Stimulated activated CD4-positive, alpha-beta T cell treated with anti-CD3 and anti-CD28 coated beads, Interleukin-12 subunit alpha, Interleukin-12 subunit beta, amount 100 ng/mL, for 24 hours (primary cell): ENCODE measurements at regions not wholly inside any gene's neighbourhood (a gene's known extent, or its start where the extent isn't known, plus 50 kb on each side); places are given as distances from the start of the nearest gene placed in this dataset.

Experiments used
- DNase-seq, 2 experiments: peaks; one replicate each; pipeline ENCODE4 v3.0.0-alpha.2; 2020; ENCODE audit warnings: low read depth in 2 of 2

DNA sequence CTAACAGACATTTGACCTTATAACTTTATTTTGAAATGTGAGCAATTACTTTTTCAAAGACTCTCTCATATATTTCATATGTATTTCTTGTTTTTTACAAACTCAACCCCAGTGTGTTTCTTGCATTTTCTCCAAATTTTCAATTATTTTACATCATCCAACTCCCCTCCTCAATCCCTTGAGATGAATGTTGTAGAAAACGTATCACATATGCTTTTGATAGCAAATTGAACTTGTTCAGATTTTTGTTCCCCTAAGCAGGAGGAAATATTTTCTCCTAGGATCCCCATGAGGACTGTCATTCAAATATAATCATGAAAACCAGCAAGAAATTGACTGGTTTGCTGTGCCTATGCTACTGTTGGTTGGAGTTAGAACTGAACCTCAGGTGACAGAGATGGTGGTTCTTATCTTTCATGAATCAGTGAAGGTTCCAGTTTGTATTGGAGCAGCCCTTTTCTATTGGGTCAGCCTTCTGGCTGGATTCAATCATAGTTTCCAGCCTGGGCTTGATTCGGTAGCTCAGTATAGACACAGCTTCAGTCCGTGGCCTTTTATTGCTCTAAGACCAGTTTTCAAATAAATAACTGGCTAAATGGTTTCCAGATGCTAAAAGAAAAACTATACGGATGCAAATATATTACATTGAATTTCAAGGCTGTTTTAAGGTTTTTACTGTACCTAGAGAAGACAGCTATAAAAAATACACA is 591.0 kb downstream of the EPHA4 start:
- DNase-seq, result no peak

DNA sequence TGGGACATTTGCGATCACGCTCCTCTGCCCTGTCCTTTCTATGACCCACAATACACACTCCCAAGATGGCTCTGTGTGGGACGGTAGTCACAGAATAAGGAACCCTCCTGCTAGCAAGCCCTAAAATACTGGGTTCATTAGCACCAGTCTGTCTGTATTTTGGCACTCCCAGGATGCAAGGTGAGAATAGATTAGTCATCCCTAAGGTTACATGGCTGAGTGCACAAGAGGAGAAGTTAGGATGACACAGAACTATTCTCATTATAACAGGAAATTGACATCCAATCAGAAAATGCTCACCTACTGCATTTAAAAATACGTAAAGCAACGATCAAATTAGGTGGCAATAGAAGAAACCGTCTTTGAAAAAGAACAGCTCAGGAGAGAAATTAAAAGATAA is 590.2 kb downstream of the EPHA4 start:
- DNase-seq, result no peak

DNA sequence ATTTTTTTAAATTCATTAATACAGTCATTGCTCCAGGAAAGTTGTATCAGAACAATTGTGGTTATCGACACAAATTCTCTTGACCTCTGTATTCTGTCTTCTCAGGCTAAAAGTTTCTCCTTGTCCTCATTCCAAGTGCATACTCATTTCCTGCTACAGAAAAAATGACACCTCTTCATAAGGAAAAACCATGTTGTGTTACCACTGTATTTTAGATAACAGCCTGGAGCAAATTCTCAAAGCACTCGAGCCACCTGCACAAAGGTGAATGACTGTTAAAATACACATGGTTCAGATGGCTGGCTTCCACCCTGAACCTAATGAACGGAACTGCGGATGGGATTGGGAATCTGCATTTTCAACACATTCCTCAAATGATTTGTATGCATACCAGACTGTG is 586.5 kb downstream of the EPHA4 start:
- DNase-seq, result no peak

DNA sequence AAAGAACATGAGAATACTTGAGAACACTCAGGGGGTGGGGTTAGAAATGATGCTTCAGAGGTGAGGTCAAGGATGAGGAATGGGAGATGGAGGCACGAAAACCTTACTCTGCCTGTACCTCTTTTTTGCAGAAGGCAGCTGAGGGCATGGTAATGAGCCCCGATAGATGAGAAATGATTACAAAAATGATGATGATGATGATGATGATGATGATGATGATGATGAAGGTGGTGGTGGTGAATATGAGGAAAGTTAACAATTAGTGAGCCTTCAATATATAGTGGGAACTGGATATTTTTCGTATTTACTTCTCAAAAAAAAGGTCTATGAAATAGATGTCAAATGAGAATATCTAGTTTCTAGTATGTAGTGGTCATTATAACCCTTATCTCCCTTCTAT is 584.3 kb downstream of the EPHA4 start:
- no peak for DNase-seq

GRCh38 chr2:220991972-220992371 is 580.1 kb downstream of the EPHA4 start:
- DNase-seq, result no peak

GRCh38 chr2:220994846-220995245 is 577.3 kb downstream of the EPHA4 start:
- DNase-seq, result no peak

- no peak for DNase-seq
Measured at GRCh38 chr2:220995581-220995980, 576.5 kb downstream of the EPHA4 start.

GRCh38 chr2:220998156-220998555 is 573.9 kb downstream of the EPHA4 start:
- no peak for DNase-seq

DNA sequence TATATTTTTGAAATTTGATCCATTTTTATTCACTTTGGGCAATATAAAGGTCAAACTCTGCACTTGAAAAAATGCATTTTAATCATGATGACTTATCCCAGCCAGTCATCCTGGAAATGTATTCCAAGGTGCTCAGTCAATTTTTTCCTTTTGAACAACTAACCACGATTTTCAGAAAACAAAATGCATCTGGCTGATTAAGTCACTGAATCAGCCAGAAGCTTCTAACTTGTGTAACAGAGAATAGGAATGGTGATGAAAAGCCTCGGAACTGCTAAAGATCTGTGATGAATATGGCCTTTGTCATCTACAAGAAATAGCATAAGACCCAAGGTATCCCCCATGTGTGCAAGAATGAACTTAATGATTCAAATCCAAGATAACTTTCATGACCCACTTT is 572.7 kb downstream of the EPHA4 start:
- DNase-seq, result no peak

DNA sequence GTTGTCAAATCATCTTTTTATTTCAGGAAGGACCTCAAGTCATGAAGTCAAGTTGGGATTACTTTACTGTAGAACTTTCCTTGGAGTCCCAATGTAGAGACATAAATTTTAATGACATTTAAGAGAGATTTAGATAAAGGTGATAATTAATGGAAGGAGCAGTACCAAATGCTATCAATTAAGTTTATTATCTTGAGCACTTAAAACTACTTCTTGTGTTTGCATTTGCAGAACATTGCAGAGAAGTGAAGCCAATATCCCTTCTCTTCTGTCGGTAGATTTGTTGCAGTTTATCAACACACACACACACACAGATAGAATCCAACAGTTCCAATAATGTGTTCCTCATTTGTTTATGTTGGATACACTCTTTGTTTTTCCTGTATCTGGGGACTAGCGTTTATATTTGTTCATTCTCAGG is 570.7 kb downstream of the EPHA4 start:
- DNase-seq, result no peak

DNA sequence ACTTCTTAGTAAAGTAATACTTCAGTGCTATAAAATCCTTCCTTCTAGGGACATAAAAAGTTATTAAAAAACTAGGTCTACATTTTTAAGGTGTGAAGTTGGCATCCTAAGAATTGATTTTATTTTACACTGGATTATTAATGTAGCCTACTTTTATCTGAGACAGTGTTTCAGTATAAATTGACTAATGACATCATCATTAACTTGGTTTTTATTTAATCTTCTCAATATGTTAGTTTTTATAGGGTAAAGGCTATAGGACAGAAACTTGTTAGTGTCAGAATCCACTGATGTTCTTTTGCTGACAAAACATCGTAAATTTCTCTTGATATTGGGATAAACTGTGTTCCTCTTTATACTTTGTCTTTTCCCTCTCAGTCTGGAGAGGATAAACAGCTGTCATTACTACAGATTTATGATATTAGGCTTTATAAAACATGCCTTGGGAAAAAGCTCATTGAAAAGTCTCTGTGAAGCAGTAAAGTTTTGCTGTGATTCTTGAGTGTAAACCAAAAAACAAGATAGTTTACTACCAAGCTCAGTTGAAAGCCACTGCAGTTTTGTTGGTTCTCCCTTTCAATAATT is 569.9 kb downstream of the EPHA4 start:
- no peak for DNase-seq

DNA sequence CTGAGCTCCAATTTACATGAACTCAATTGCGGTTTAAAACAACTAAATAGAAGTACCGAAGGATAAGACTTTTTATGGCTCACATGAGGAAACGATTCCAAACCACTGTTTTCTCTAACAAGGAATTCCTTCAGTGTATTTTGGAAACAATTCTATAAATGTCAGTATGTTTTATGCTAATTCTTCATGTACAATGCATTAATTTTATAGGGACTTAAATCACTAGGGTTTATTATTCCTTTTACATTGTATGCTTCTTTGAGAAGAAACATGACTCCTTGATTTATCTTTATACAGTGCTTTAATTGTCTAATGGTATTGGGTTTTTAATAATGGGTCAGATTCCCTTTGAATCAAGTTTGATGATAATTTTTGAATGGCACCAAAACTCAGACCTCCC is 566.8 kb downstream of the EPHA4 start:
- no peak for DNase-seq

- DNase-seq, result no peak
Measured at GRCh38 chr2:221006084-221006483, 566.0 kb downstream of the EPHA4 start.

GRCh38 chr2:221016551-221016950 is 555.6 kb downstream of the EPHA4 start:
- no peak for DNase-seq

- DNase-seq, result no peak
Measured at GRCh38 chr2:221018262-221018661, 553.8 kb downstream of the EPHA4 start.

DNA sequence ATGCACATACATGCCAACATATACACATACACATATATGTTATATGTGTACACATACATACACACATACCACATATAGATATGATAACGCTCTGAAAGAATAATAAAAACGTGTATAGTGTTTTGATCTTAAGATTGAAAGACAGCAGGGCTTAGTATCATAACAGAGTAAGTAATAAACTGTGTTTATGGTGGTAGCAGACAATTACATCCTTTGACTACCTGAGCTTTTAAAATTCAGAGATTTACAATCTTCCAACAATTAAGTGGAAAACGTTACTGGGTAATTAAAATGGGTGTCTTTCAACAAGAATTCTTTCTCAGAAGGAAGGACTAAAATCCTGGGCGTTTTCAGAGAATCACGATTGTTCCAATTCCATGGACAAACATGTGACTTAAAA is 552.4 kb downstream of the EPHA4 start:
- no peak for DNase-seq

DNA sequence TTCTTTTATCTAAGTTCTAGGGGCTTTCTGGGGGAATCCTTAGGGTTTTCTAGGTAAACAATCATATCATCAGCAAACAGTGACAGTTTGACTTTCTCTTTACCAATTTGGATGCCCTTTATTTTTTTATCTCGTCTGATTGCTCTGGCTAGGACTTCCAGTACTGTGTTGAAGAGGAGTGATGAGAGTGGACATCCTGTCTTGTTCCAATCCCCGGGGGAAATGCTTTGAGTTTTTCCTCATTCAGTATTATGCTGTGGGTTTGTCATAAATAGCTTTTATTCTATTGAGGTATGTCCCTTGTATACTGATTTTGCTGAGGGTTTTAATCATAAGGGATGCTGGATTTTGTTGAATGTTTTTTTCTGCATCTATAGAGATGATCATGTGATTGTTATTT is 549.5 kb downstream of the EPHA4 start:
- no peak for DNase-seq

- no peak for DNase-seq
Measured at GRCh38 chr2:221025398-221025797, 546.7 kb downstream of the EPHA4 start.

- no peak for DNase-seq
Measured at GRCh38 chr2:221034026-221034701, 537.9 kb downstream of the EPHA4 start.

DNA sequence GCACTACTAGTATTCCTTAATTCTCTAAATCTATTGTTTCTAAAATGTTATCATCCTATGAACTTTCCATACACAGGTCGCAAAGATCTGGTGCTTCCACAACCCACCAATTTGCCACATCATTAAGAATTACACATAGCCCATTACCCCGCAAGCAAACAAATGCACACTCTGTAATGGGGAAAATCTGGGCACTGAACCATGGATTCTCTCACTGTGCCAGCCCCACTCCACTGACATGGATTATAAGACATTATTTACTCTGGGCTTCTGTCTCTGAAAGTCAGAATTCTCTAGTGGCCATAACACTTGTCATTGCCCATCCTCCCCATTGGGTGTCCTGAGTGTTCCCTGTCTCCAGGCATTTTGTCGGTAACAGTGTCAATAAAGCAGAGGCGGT is 537.1 kb downstream of the EPHA4 start:
- DNase-seq, result no peak

DNA sequence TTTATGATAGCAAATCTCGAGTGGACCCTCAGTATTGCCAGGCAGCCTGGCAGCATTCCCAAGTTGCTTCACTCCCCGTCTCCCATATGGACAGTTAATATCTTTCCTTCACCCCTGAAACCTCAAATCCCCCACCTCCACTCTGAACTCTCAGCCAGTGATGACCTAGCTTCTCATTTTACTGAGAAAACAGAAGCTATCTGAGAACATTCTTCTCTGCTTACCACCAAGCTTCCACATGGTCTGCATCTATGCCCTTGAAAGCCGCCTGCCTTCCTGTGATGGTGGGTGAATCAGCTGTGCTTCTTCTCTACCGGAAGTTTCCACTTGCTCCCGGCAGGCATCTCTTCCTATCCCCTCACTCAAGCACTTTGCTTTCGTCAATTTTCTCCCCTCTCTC is 529.2 kb downstream of the EPHA4 start:
- DNase-seq, result no peak

- DNase-seq, result no peak
Measured at GRCh38 chr2:221044781-221045180, 527.3 kb downstream of the EPHA4 start.
